GM12878 (cell line): ENCODE measurements at regions not wholly inside any gene's neighbourhood (a gene's known extent, or its start where the extent isn't known, plus 50 kb on each side); places are given as distances from the start of the nearest gene placed in this dataset.

Experiments
- ATAC-seq: fragments of 200-7000 bp; cut with Tn5 transposase; 3 replicates; pipeline ENCODE4 v1.9.1; 2020; ENCODE audit warnings: mild to moderate bottlenecking, moderate library complexity
- BruUV-seq: library from RNA; stranded (reverse); fragments of 400-500 nt; replicated peaks from 2 replicates; lab custom pipeline; 2021; lab: Mats Ljungman, UMichigan
- CTCF ChIA-PET: fragments of 300-600 bp; sonication (Branson Sonifier 250); formaldehyde crosslinking; extraction: SDS; loops from one replicate; lab custom pipeline; 2021; ENCODE audit warnings: inconsistent platforms; lab: Yijun Ruan, JAX
- POLR2A ChIA-PET: fragments of 350-600 bp; formaldehyde crosslinking; extraction: SDS; loops from one replicate; lab custom pipeline; 2021; ENCODE audit warnings: inconsistent platforms; lab: Charles Lee
- RAD21 ChIA-PET: fragments of 300-600 bp; sonication (Branson Sonifier 250); formaldehyde crosslinking; loops from one replicate; lab custom pipeline; 2023; ENCODE audit warnings: antibody characterized with exemption; ENCODE audit not compliant: unreplicated experiment; lab: Charles Lee
- SMC1A ChIA-PET: fragments of 300-600 bp; sonication (Branson Sonifier 250); formaldehyde crosslinking; loops from one replicate; lab custom pipeline; 2023; ENCODE audit not compliant: unreplicated experiment, uncharacterized antibody; lab: Charles Lee
- DNase-seq: peaks from one replicate; pipeline ENCODE4 v3.0.0-alpha.2; 2011; ENCODE audit warnings: low read depth, low spot score
- FAIRE-seq: peaks from 3 replicates; lab custom pipeline; 2011; peaks lifted over from hg19 to GRCh38; lab: Jason Lieb, UNC
- H2AFZ ChIP-seq: 2 replicates; pipeline ENCODE4 v1.6.0; 2011; ENCODE audit warnings: low read depth, low read length, control low read depth; ENCODE audit not compliant: control insufficient read depth
- H3K27ac ChIP-seq: 2 replicates; pipeline ENCODE4 v1.5.1; 2011; ENCODE audit warnings: control low read depth; ENCODE audit not compliant: control insufficient read depth, insufficient read depth
- H3K27me3 ChIP-seq, 2 experiments: replicated peaks in 1 of 2; 2 replicates each; pipeline versions ENCODE4 v1.6.0 to v1.6.1; 2011; ENCODE audit warnings: low read length in 1 of 2; ENCODE audit not compliant: control insufficient read depth in 2 of 2, insufficient read depth in 2 of 2
- H3K36me3 ChIP-seq, 2 experiments: 2 replicates each; pipeline ENCODE4 v1.5.1; 2011; ENCODE audit warnings: low read length in 1 of 2; ENCODE audit not compliant: control insufficient read depth in 2 of 2, insufficient read depth in 2 of 2
- H3K4me1 ChIP-seq: 2 replicates; pipeline ENCODE4 v1.6.1; 2011; ENCODE audit warnings: mild to moderate bottlenecking, low read length, moderate library complexity, mixed read lengths; ENCODE audit not compliant: control insufficient read depth, insufficient read depth
- H3K4me2 ChIP-seq: 2 replicates; pipeline ENCODE4 v1.6.0; 2011; ENCODE audit warnings: control low read depth; ENCODE audit not compliant: control insufficient read depth, insufficient read depth
- H3K4me3 ChIP-seq: fragments of 200-600 bp; sonication (generic); 2 replicates; pipeline ENCODE4 v1.5.1; 2016
- H3K79me2 ChIP-seq: 2 replicates; pipeline ENCODE4 v1.6.0; 2011; ENCODE audit warnings: low read length; ENCODE audit not compliant: control insufficient read depth, insufficient read depth
- H3K9ac ChIP-seq: 2 replicates; pipeline ENCODE4 v1.8.0; 2011; ENCODE audit warnings: low read length, control low read depth, mixed read lengths; ENCODE audit not compliant: control insufficient read depth, insufficient read depth
- H3K9me3 ChIP-seq: replicated peaks from 3 replicates; pipeline ENCODE4 v1.5.1; 2011; ENCODE audit warnings: mild to moderate bottlenecking, low read length; ENCODE audit not compliant: control insufficient read depth, insufficient read depth
- H4K20me1 ChIP-seq: 2 replicates; pipeline ENCODE4 v1.6.0; 2011; ENCODE audit not compliant: control insufficient read depth, insufficient read depth
- CHD4 ChIP-seq: fragments of 200-600 bp; sonication (generic); IDR thresholded peaks from 2 replicates; pipeline ENCODE4 v1.6.1; 2016; ENCODE audit warnings: mild to moderate bottlenecking
- ELK1 ChIP-seq: IDR thresholded peaks from 2 replicates; pipeline ENCODE4 v1.6.1; 2012; ENCODE audit warnings: low read depth, low read length, improper control_type of control experiment
- ESRRA ChIP-seq: IDR thresholded peaks from 2 replicates; pipeline ENCODE4 v1.6.1; 2012; ENCODE audit warnings: mild to moderate bottlenecking, low read length, improper control_type of control experiment
- FOXK2 ChIP-seq: fragments of 450-650 bp; IDR thresholded peaks from 2 replicates; pipeline ENCODE4 v1.6.1; 2017; ENCODE audit warnings: mild to moderate bottlenecking, moderate library complexity
- JUNB ChIP-seq: IDR thresholded peaks from 2 replicates; pipeline ENCODE4 v1.6.1; 2016; ENCODE audit warnings: antibody characterized with exemption, mild to moderate bottlenecking
- MAX ChIP-seq: IDR thresholded peaks from 2 replicates; pipeline ENCODE4 v1.6.1; 2012; ENCODE audit warnings: low read depth, low read length, improper control_type of control experiment
- NFYB ChIP-seq: IDR thresholded peaks from 2 replicates; pipeline ENCODE4 v1.6.1; 2011; ENCODE audit warnings: low read depth, mild to moderate bottlenecking, low read length, improper control_type of control experiment, moderate library complexity; ENCODE audit not compliant: insufficient read depth
- NR2F1 ChIP-seq: fragments of 450-650 bp; conservative IDR thresholded peaks from 2 replicates; pipeline ENCODE4 v1.6.1; 2017; ENCODE audit warnings: mild to moderate bottlenecking
- PML ChIP-seq: IDR thresholded peaks from 2 replicates; pipeline ENCODE4 v1.6.1; 2012; ENCODE audit warnings: low read length, inconsistent platforms
- PRDM15 ChIP-seq: fragments of 450-650 bp; formaldehyde crosslinking; IDR thresholded peaks from 2 replicates; pipeline ENCODE4 v1.4.0; 2020; ENCODE audit warnings: mild to moderate bottlenecking, moderate library complexity
- SMAD5 ChIP-seq: IDR thresholded peaks from 2 replicates; pipeline ENCODE4 v1.6.1; 2016; ENCODE audit warnings: antibody characterized with exemption, low read depth
- SP1 ChIP-seq: IDR thresholded peaks from one replicate; pipeline ENCODE4 v1.6.1; 2011; ENCODE audit warnings: low read depth, low read length
- TAF1 ChIP-seq: IDR thresholded peaks from 2 replicates; pipeline ENCODE4 v1.6.1; 2011; ENCODE audit warnings: mild to moderate bottlenecking, low read depth, low read length, borderline replicate concordance
- USF1 ChIP-seq: IDR thresholded peaks from 2 replicates; pipeline ENCODE4 v1.6.1; 2011; ENCODE audit warnings: borderline replicate concordance, low read depth, mild to moderate bottlenecking, moderate library complexity, mixed read lengths, low read length; ENCODE audit not compliant: insufficient read depth; ENCODE audit errors: extremely low read length
- WGBS: methylation state at CpG from one replicate; pipeline ENCODE4 v1.1.6; 2016; ENCODE audit warnings: low lambda C conversion rate; ENCODE audit not compliant: insufficient replicate concordance, insufficient coverage; ENCODE audit errors: missing lambda C conversion rate; 5-methylcytosine and 5-hydroxymethylcytosine counted together
- in situ Hi-C: fragments of 300-500 bp; cut with MboI; formaldehyde crosslinking; loops from 9 replicates; pipeline ENCODE4 v1.14.3; 2018; ENCODE audit warnings: mixed read lengths
- intact Hi-C: fragments of 100-400 bp; cut with micrococcal nuclease; formaldehyde crosslinking; loops from one replicate; pipeline ENCODE4 v1.14.2; 2022; ENCODE audit not compliant: unreplicated experiment
- TF ChIP-seq, protein P1 (sequence below): fragments of 450-650 bp; IDR thresholded peaks from 2 replicates; pipeline ENCODE4 v1.6.1; 2016; ENCODE audit warnings: mild to moderate bottlenecking

DNA sequence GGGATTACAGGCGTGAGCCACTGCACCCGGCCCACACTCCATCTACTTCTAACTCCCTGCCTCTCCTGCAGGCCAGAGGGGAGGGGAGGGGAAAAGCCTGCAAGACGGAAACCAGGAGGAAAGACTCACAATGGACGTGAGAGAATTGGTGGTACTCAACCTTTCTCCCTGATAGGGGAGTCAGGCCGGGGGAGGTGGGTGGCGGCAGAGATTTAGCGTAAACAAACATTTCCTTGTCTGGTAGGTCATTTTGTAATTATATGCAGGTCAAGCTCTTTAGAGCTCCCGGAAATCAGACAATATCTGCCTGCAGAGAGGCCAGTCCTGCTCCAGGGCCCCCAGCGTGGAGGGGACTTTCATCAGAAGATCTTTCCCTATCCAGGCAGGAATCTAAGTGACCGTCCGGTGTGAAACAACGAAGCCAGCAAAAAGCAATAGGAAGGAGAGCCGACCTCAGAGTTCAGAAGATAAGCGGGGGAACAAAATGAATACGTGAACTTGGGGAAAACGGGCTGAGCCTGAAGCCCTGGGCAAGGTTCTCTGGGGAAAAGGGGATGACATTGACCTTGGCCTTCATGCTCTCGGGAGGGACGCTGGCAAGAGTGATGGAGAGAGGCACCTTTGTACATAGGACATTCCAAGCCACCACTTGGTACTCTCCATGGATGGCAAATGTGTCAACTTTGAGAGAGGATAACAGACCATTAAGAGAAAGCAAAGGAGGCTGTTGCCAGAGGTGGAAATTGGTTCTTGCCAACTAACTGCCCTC, 62.3 kb downstream of the SPRING1 start (continued):
- TF ChIP-seq NR2F1 (no peak), PML (no peak), CHD4 (no peak), ESRRA (no peak), TAF1 (no peak)
- TF ChIP-seq, all 136 proteins: peak for 0

DNA sequence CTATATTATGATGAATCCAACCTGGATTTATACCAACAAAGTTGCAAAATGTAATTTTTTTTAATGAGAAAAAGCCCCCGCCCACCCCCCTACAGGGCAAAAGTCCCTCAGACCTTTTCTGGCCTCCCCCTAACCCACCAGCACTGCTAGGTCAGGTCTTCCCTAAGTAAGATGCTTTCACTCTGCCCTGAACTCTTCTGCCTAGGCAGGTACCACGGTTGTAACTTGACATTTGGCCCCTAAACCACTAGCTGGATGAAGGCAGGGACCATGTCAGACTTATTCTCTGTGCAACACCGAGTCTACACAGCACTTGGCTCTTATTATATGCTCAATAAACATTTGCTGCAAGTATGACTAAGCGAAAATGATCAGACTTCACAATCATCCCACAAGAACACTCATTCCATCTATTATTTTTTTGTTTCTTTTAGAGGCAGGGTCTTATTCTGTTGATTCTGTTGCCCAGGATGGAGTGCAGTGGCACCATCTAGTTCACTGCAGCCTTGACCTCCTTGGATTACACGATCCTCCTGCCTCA, 63.2 kb downstream of the SPRING1 start:
- intact Hi-C loops: loop anchor here (1.0 to 5.0 kb wide), 2 partner anchors 335 to 397 kb away; partner anchors contain the start of gene MED13L
- Histone ChIP-seq H3K27ac (no peak overlapping the region), H2AFZ (no peak overlapping the region), H3K4me2 (no peak overlapping the region), H3K9ac (no peak overlapping the region), H3K36me3 (no peaks in the 10 kb centered on the region), H4K20me1 (no peaks in the 10 kb centered on the region), H3K4me1 (peaks cover 23% of the 10 kb centered on the region), H3K4me3 (no peak overlapping the region), H3K9me3 (no peaks in the 10 kb centered on the region), H3K27me3 (no peaks in the 10 kb centered on the region), H3K79me2 (no peaks in the 10 kb centered on the region)
- ChIA-PET POLR2A (no interaction called here), CTCF (interaction anchor here (1.5 kb wide), 1 partner anchor 34 kb away, joined by 3 read pairs; no protein-coding TSS in a partner anchor), SMC1A (no interaction called here), RAD21 (interaction anchor here (1.3 kb wide), 1 partner anchor 137 kb away, joined by 3 read pairs; no protein-coding TSS in a partner anchor)
- no peak for ATAC-seq
- WGBS: 28% methylated on average over 5 of the region's 5 CpGs
- in situ Hi-C loops: no loop called here
- TF ChIP-seq SMAD5 (no peak), NFYB (no peak), JUNB (no peak), MAX (no peak), FOXK2 (no peak), PRDM15 (no peak), ESRRA (no peak), ELK1 (no peak), USF1 (no peak), SP1 (no peak)
- TF ChIP-seq, protein P1, sequence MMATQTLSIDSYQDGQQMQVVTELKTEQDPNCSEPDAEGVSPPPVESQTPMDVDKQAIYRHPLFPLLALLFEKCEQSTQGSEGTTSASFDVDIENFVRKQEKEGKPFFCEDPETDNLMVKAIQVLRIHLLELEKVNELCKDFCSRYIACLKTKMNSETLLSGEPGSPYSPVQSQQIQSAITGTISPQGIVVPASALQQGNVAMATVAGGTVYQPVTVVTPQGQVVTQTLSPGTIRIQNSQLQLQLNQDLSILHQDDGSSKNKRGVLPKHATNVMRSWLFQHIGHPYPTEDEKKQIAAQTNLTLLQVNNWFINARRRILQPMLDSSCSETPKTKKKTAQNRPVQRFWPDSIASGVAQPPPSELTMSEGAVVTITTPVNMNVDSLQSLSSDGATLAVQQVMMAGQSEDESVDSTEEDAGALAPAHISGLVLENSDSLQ: no peak
- no peak for FAIRE-seq
- DNase-seq: no peak
- BruUV-seq: no TSS peak
